ENCODE measurements at regions not wholly inside any gene's neighbourhood (a gene's known extent, or its start where the extent isn't known, plus 50 kb on each side); places are given as distances from the start of the nearest gene placed in this dataset.

DNA sequence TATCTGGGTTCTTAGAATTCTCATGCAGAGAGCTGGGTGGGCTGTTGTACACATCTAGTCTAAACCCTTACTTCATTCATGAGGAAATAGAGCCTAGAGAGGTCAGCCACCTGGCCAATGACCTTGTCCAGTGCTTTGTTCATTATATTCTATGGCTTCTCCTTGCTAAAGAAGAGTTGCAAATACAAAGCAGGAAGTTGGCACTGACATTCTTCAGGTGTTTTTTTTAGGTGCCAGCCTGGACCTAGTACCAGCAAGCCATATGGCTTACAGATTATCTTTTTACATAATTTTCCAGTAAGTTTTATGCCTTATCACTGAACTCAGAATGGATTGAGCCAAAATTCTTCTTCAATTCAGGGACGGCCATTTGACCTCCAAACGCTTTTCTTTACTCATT, 54.7 kb upstream of the PGM2 start:
- DNase-seq, result no peak
- H3K27ac ChIP-seq (ENCODE audit: low read depth, low read length), result no peak overlapping the region
- TF ChIP-seq, protein P1, sequence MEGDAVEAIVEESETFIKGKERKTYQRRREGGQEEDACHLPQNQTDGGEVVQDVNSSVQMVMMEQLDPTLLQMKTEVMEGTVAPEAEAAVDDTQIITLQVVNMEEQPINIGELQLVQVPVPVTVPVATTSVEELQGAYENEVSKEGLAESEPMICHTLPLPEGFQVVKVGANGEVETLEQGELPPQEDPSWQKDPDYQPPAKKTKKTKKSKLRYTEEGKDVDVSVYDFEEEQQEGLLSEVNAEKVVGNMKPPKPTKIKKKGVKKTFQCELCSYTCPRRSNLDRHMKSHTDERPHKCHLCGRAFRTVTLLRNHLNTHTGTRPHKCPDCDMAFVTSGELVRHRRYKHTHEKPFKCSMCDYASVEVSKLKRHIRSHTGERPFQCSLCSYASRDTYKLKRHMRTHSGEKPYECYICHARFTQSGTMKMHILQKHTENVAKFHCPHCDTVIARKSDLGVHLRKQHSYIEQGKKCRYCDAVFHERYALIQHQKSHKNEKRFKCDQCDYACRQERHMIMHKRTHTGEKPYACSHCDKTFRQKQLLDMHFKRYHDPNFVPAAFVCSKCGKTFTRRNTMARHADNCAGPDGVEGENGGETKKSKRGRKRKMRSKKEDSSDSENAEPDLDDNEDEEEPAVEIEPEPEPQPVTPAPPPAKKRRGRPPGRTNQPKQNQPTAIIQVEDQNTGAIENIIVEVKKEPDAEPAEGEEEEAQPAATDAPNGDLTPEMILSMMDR (conservative IDR thresholded peaks at IDR 0.05), result no peak
- WGBS, 2 experiments (ENCODE audit: insufficient coverage in 1 of 2, insufficient read length in 1 of 2), result 90 to 92% methylated on average over 2 of the region's 2 CpGs
- no peak overlapping the region for H3K27ac Mint-ChIP-seq
- no peaks in the 10 kb centered on the region for H3K9me3 ChIP-seq (ENCODE audit: control insufficient read depth, low read length)
- H3K4me1 ChIP-seq (ENCODE audit: control insufficient read depth, insufficient read depth, low read length), result no peaks in the 10 kb centered on the region
- no peaks in the 10 kb centered on the region for H3K36me3 Mint-ChIP-seq (ENCODE audit: low read depth)
- no peaks in the 10 kb centered on the region for H3K36me3 ChIP-seq (ENCODE audit: control insufficient read depth, insufficient read depth, low read length)
- H3K9me3 Mint-ChIP-seq, result no peaks in the 10 kb centered on the region
- peaks cover 4% of the 10 kb centered on the region for H3K27me3 Mint-ChIP-seq (ENCODE audit: insufficient read depth)
- no peak overlapping the region for H3K4me3 ChIP-seq (ENCODE audit: low read length)
- H3K27me3 ChIP-seq (ENCODE audit: control insufficient read depth, insufficient read depth, low read length, poor library complexity, severe bottlenecking), result no peaks in the 10 kb centered on the region
- no peak overlapping the region for H3K4me3 Mint-ChIP-seq
- no peak overlapping the region for H3K9ac ChIP-seq (ENCODE audit: extremely low read depth, low read length, poor library complexity, severe bottlenecking)
- no peaks in the 10 kb centered on the region for H3K4me1 Mint-ChIP-seq

DNA sequence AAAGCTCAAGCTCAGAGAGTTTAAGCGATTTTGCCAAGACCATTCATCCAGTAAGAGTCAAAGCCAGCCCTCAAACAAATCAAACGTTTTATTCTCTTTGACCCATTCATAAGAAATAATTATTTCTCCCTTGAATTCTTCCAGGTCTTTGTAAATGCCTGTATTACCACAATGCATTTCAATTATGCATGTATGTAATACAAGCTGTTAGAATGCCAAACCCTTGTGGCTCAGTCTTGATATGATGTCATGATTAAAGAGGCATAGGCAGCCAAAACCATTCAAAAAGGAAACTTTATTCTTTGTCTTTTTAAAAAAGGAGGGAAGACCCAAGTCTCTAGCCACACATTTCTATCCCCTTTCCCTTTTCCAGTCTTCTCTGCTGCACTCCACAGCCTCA, 56.5 kb upstream of the PGM2 start:
- Histone ChIP-seq H3K9me3 (ENCODE audit: control insufficient read depth, low read length) (no peaks in the 10 kb centered on the region), H3K27ac (ENCODE audit: low read depth, low read length) (no peak overlapping the region), H3K27me3 (ENCODE audit: control insufficient read depth, insufficient read depth, low read length, poor library complexity, severe bottlenecking) (no peaks in the 10 kb centered on the region), H3K4me1 (ENCODE audit: control insufficient read depth, insufficient read depth, low read length) (no peaks in the 10 kb centered on the region), H3K4me3 (ENCODE audit: low read length) (no peak overlapping the region), H3K9ac (ENCODE audit: extremely low read depth, low read length, poor library complexity, severe bottlenecking) (no peak overlapping the region), H3K36me3 (ENCODE audit: control insufficient read depth, insufficient read depth, low read length) (no peaks in the 10 kb centered on the region)
- DNase-seq, result no peak
- Mint-ChIP-seq H3K9me3 (no peaks in the 10 kb centered on the region), H3K4me3 (no peak overlapping the region), H3K27me3 (ENCODE audit: insufficient read depth) (peaks cover 2% of the 10 kb centered on the region), H3K4me1 (peaks cover 3% of the 10 kb centered on the region), H3K36me3 (ENCODE audit: low read depth) (no peaks in the 10 kb centered on the region), H3K27ac (no peak overlapping the region)
- TF ChIP-seq, protein P1 (conservative IDR thresholded peaks at IDR 0.05), result no peak
- WGBS, 2 experiments (ENCODE audit: insufficient coverage in 1 of 2, insufficient read length in 1 of 2), result 86% methylated on average over 2 of the region's 2 CpGs; no CpG with 5 or more reads in 1 of the 2 experiments

DNA sequence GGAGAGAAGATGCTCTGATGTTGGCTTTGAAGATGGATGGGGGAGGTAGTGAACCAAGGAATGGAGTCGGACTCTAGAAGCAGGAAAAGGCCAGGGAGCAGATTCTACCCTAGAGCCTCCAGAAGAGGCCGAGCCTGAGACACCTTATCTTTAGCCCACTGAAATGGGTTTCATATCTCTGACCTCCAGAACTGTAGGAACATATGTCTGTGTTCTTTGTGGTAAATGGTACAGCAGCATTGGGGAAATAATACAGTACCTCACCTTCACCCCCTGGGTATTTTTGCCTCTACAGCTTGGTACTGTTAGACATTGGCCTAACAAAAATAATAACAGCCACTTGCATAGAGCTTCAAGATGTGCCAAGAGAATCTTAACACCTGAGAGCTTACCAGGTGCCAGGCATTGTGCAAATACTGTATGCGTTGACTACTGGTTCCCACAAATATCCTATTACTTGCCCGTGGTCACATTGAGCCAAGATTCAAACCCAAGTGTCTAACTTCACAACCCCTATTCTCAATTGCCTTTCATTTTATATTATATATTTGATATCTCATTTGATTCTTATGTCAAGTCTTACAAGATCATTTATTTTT, 57.0 kb upstream of the PGM2 start:
- no peaks in the 10 kb centered on the region for H3K9me3 Mint-ChIP-seq
- peaks cover 3% of the 10 kb centered on the region for H3K4me1 Mint-ChIP-seq
- TF ChIP-seq, protein P1 (conservative IDR thresholded peaks at IDR 0.05), result no peak
- H3K9me3 ChIP-seq (ENCODE audit: control insufficient read depth, low read length), result no peaks in the 10 kb centered on the region
- H3K27me3 ChIP-seq (ENCODE audit: control insufficient read depth, insufficient read depth, low read length, poor library complexity, severe bottlenecking), result no peaks in the 10 kb centered on the region
- H3K27ac ChIP-seq (ENCODE audit: low read depth, low read length), result no peak overlapping the region
- no peak overlapping the region for H3K27ac Mint-ChIP-seq
- DNase-seq, result no peak
- H3K27me3 Mint-ChIP-seq (ENCODE audit: insufficient read depth), result peaks cover 2% of the 10 kb centered on the region
- H3K36me3 ChIP-seq (ENCODE audit: control insufficient read depth, insufficient read depth, low read length), result no peaks in the 10 kb centered on the region
- H3K36me3 Mint-ChIP-seq (ENCODE audit: low read depth), result no peaks in the 10 kb centered on the region
- no peak overlapping the region for H3K4me3 Mint-ChIP-seq
- 90 to 93% methylated on average over 3 to 4 of the region's 4 CpGs for WGBS, 2 experiments (ENCODE audit: insufficient coverage in 1 of 2, insufficient read length in 1 of 2)
- H3K4me1 ChIP-seq (ENCODE audit: control insufficient read depth, insufficient read depth, low read length), result no peaks in the 10 kb centered on the region
- no peak overlapping the region for H3K4me3 ChIP-seq (ENCODE audit: low read length)
- no peak overlapping the region for H3K9ac ChIP-seq (ENCODE audit: extremely low read depth, low read length, poor library complexity, severe bottlenecking)
